ENCODE measurements at regions not wholly inside any gene's neighbourhood (a gene's known extent, or its start where the extent isn't known, plus 50 kb on each side); places are given as distances from the start of the nearest gene placed in this dataset.

DNA sequence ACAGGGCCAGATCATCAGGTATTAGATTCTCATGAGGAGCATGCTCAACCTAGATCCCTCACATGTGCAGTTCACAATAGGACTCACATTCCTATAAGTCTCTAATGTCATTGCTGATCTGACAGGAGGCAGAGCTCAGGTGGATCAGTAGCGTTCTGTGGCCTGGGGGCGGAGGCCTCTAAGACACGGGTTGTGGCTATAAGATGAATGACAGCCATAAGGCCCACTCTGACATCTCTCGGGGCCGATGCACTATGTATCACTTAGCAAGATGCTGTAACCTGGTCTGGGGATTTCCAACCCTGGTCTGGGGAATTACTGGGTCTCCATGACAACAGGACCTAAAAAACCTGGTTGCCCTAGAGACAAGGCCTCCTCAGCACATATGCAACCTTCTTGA, 932.7 kb downstream of the TBC1D22A start:
- no peak for TF ChIP-seq EP300 (IDR thresholded peaks at IDR 0.05)
- TF ChIP-seq, protein P1, sequence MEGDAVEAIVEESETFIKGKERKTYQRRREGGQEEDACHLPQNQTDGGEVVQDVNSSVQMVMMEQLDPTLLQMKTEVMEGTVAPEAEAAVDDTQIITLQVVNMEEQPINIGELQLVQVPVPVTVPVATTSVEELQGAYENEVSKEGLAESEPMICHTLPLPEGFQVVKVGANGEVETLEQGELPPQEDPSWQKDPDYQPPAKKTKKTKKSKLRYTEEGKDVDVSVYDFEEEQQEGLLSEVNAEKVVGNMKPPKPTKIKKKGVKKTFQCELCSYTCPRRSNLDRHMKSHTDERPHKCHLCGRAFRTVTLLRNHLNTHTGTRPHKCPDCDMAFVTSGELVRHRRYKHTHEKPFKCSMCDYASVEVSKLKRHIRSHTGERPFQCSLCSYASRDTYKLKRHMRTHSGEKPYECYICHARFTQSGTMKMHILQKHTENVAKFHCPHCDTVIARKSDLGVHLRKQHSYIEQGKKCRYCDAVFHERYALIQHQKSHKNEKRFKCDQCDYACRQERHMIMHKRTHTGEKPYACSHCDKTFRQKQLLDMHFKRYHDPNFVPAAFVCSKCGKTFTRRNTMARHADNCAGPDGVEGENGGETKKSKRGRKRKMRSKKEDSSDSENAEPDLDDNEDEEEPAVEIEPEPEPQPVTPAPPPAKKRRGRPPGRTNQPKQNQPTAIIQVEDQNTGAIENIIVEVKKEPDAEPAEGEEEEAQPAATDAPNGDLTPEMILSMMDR (IDR thresholded peaks at IDR 0.05) = no peak

Data from tibial nerve (tissue), 4 donors.